ENCODE measurements at regions not wholly inside any gene's neighbourhood (a gene's known extent, or its start where the extent isn't known, plus 50 kb on each side); places are given as distances from the start of the nearest gene placed in this dataset.

- TF ChIP-seq CTCF (IDR thresholded peaks at IDR 0.05), result no peak
- no peak for TF ChIP-seq ZFX (IDR thresholded peaks at IDR 0.05; ENCODE audit: borderline replicate concordance)
Measured at GRCh38 chr12:127430401-127430800, 836.6 kb upstream of the TMEM132C start.
